A549 (cell line): ENCODE measurements at regions not wholly inside any gene's neighbourhood (a gene's known extent, or its start where the extent isn't known, plus 50 kb on each side); places are given as distances from the start of the nearest gene placed in this dataset.

ENCODE experiments used
- JUN ChIP-seq, 2 experiments: fragments of >200 bp; sonication (Bioruptor Twin); formaldehyde crosslinking; IDR thresholded peaks; 2 replicates in 1 of 2; 3 replicates in 1 of 2; pipeline ENCODE4 v1.6.1; 2016 to 2017
- TF ChIP-seq, protein P1 (sequence below): fragments of >200 bp; sonication (Bioruptor Twin); formaldehyde crosslinking; IDR thresholded peaks from 3 replicates; pipeline ENCODE4 v1.5.1; 2016
- TF ChIP-seq, protein P2 (sequence below): IDR thresholded peaks from 2 replicates; pipeline ENCODE4 v1.6.1; 2012

DNA sequence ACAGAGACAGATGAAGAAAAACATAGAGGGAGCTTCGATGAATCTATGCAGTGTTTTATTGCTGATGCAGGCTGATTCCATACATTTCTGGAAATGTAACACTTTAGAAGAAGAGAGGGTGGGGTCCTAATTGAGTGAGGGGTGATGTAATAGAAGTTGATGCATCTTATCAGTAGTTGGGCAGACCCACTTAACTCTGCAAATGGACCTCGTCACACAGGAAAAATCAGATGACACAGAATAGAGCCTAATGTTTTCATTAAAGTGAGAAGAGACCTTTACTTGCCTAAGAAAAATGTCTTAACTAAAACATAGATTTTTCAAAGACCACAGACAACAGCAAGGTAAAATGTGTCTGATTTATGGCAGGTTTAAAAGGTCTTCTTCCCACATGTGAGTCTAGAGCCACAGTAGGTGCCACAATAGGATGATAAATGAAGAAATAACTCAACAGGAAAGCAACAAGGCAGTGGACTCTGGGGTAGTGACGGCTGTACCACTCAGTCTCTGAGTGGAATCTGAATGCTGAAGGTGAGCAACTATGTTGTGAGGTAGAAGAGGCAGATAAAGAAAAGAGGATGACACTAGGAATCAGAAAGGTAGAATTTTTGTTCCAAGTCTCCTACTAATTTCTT is 414.7 kb upstream of the PIK3C3 start:
- TF ChIP-seq, protein P1, sequence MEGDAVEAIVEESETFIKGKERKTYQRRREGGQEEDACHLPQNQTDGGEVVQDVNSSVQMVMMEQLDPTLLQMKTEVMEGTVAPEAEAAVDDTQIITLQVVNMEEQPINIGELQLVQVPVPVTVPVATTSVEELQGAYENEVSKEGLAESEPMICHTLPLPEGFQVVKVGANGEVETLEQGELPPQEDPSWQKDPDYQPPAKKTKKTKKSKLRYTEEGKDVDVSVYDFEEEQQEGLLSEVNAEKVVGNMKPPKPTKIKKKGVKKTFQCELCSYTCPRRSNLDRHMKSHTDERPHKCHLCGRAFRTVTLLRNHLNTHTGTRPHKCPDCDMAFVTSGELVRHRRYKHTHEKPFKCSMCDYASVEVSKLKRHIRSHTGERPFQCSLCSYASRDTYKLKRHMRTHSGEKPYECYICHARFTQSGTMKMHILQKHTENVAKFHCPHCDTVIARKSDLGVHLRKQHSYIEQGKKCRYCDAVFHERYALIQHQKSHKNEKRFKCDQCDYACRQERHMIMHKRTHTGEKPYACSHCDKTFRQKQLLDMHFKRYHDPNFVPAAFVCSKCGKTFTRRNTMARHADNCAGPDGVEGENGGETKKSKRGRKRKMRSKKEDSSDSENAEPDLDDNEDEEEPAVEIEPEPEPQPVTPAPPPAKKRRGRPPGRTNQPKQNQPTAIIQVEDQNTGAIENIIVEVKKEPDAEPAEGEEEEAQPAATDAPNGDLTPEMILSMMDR: no peak
- TF ChIP-seq, protein P2, sequence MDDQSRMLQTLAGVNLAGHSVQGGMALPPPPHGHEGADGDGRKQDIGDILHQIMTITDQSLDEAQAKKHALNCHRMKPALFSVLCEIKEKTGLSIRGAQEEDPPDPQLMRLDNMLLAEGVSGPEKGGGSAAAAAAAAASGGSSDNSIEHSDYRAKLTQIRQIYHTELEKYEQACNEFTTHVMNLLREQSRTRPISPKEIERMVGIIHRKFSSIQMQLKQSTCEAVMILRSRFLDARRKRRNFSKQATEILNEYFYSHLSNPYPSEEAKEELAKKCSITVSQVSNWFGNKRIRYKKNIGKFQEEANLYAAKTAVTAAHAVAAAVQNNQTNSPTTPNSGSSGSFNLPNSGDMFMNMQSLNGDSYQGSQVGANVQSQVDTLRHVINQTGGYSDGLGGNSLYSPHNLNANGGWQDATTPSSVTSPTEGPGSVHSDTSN: no peak
- no peak for TF ChIP-seq JUN (IDR thresholded peaks at IDR 0.05)
